CD14-positive monocyte (primary cell): ENCODE measurements at regions not wholly inside any gene's neighbourhood (a gene's known extent, or its start where the extent isn't known, plus 50 kb on each side); places are given as distances from the start of the nearest gene placed in this dataset.

Source experiments
- DNase-seq, 3 donors: peaks; one replicate each; pipeline ENCODE4 v3.0.0-alpha.2; 2011 to 2022
- H2AFZ ChIP-seq: 2 replicates; pipeline ENCODE4 v1.6.0; 2012; ENCODE audit warnings: mild to moderate bottlenecking, low read depth, low read length, inconsistent platforms; ENCODE audit not compliant: insufficient read depth, poor library complexity, severe bottlenecking
- H3K27ac ChIP-seq, 2 donors: 1 replicate in 1 of 2; 2 replicates in 1 of 2; pipeline ENCODE4 v1.5.1; 2012 to 2013; ENCODE audit warnings: low read length in 2 of 2, control low read depth in 1 of 2, inconsistent platforms in 1 of 2, low read depth in 1 of 2, mild to moderate bottlenecking in 1 of 2
- H3K27me3 ChIP-seq, 2 donors: one replicate each; pipeline versions ENCODE4 v1.6.0 to v1.6.1; 2011 to 2013; ENCODE audit warnings: low read length in 2 of 2; ENCODE audit not compliant: control insufficient read depth in 2 of 2, insufficient read depth in 2 of 2
- H3K36me3 ChIP-seq, 2 donors: replicated peaks in 1 of 2; 1 replicate in 1 of 2; 2 replicates in 1 of 2; pipeline versions ENCODE4 v1.5.1 to v1.6.1; 2012 to 2013; ENCODE audit warnings: low read length in 2 of 2, control low read depth in 1 of 2, inconsistent platforms in 1 of 2, mild to moderate bottlenecking in 1 of 2; ENCODE audit not compliant: insufficient read depth in 2 of 2, control insufficient read depth in 1 of 2
- H3K4me1 ChIP-seq, 2 donors: 1 replicate in 1 of 2; 2 replicates in 1 of 2; pipeline versions ENCODE4 v1.5.1 to v1.6.1; 2012 to 2013; ENCODE audit warnings: low read length in 2 of 2, control low read depth in 1 of 2, inconsistent platforms in 1 of 2, mild to moderate bottlenecking in 1 of 2, moderate library complexity in 1 of 2; ENCODE audit not compliant: insufficient read depth in 2 of 2, control insufficient read depth in 1 of 2
- H3K4me2 ChIP-seq: replicated peaks from 2 replicates; pipeline ENCODE3; 2012; ENCODE audit warnings: low read length, moderate library complexity, mild to moderate bottlenecking; ENCODE audit not compliant: poor library complexity, severe bottlenecking; ENCODE audit errors: extremely low read depth
- H3K4me3 ChIP-seq, 3 experiments: fragments of 200-600 bp in 1 of 3; sonication (generic) in 1 of 3; replicated peaks in 1 of 3; 1 replicate in 2 of 3; 2 replicates in 1 of 3; pipeline ENCODE4 v1.5.1; 2011 to 2013; ENCODE audit warnings: low read length in 3 of 3, mild to moderate bottlenecking in 3 of 3, control low read depth in 2 of 3, low read depth in 2 of 3, inconsistent platforms in 1 of 3, moderate library complexity in 1 of 3
- H3K79me2 ChIP-seq: 2 replicates; pipeline ENCODE4 v1.6.0; 2012; ENCODE audit warnings: mild to moderate bottlenecking, control low read depth, inconsistent platforms, low read length, moderate library complexity; ENCODE audit not compliant: insufficient read depth
- H3K9ac ChIP-seq: 2 replicates; pipeline ENCODE4 v1.6.0; 2017; ENCODE audit warnings: low read length, mild to moderate bottlenecking; ENCODE audit not compliant: insufficient read depth, poor library complexity, severe bottlenecking
- H3K9me3 ChIP-seq, 2 donors: replicated peaks in 1 of 2; 1 replicate in 1 of 2; 2 replicates in 1 of 2; pipeline versions ENCODE4 v1.5.1 to v1.6.1; 2012 to 2013; ENCODE audit warnings: low read length in 2 of 2, control low read depth in 1 of 2; ENCODE audit not compliant: control insufficient read depth in 1 of 2, insufficient read depth in 1 of 2
- H4K20me1 ChIP-seq: 2 replicates; pipeline ENCODE4 v1.6.0; 2012; ENCODE audit warnings: mild to moderate bottlenecking, low read length, control low read depth, moderate library complexity; ENCODE audit not compliant: insufficient read depth
- H3K27ac Mint-ChIP-seq, 7 donors: one replicate each; pipeline ENCODE4 v1.8.0; 2020; ENCODE audit warnings: mild to moderate bottlenecking in 7 of 7, mixed read lengths in 7 of 7, moderate library complexity in 6 of 7, inconsistent platforms in 2 of 7
- H3K27me3 Mint-ChIP-seq, 3 donors: one replicate each; pipeline ENCODE4 v1.8.0; 2021 to 2022; ENCODE audit warnings: low read depth in 3 of 3, mild to moderate bottlenecking in 3 of 3, mixed read lengths in 3 of 3, moderate library complexity in 3 of 3, inconsistent platforms in 1 of 3
- H3K36me3 Mint-ChIP-seq, 2 donors: one replicate each; pipeline ENCODE4 v1.8.0; 2020; ENCODE audit warnings: mixed read lengths in 2 of 2, inconsistent platforms in 1 of 2, mild to moderate bottlenecking in 1 of 2
- H3K4me1 Mint-ChIP-seq: one replicate; pipeline ENCODE4 v1.8.0; 2020; ENCODE audit warnings: mild to moderate bottlenecking, mixed read lengths
- H3K4me3 Mint-ChIP-seq, 2 donors: one replicate each; pipeline ENCODE4 v1.8.0; 2020; ENCODE audit warnings: mild to moderate bottlenecking in 2 of 2, mixed read lengths in 2 of 2, moderate library complexity in 1 of 2
- H3K9me3 Mint-ChIP-seq, 7 donors: one replicate each; pipeline ENCODE4 v1.8.0; 2020 to 2022; ENCODE audit warnings: mixed read lengths in 7 of 7, mild to moderate bottlenecking in 6 of 7, moderate library complexity in 6 of 7, inconsistent platforms in 2 of 7
- WGBS: methylation state at CpG from one replicate; pipeline ENCODE4 v1.1.5; 2013; ENCODE audit warnings: missing lambda C conversion rate; ENCODE audit not compliant: insufficient coverage; 5-methylcytosine and 5-hydroxymethylcytosine counted together
- intact Hi-C, 2 donors: fragments of 100-400 bp; cut with micrococcal nuclease; formaldehyde crosslinking; loops; one replicate each; pipeline versions ENCODE4 v1.15.0 to v1.15.1; 2023
- TF ChIP-seq, protein P1 (sequence below): fragments of 200-600 bp; IDR thresholded peaks from one replicate; pipeline ENCODE4 v1.8.0; 2022; ENCODE audit warnings: antibody characterized with exemption, mild to moderate bottlenecking

DNA sequence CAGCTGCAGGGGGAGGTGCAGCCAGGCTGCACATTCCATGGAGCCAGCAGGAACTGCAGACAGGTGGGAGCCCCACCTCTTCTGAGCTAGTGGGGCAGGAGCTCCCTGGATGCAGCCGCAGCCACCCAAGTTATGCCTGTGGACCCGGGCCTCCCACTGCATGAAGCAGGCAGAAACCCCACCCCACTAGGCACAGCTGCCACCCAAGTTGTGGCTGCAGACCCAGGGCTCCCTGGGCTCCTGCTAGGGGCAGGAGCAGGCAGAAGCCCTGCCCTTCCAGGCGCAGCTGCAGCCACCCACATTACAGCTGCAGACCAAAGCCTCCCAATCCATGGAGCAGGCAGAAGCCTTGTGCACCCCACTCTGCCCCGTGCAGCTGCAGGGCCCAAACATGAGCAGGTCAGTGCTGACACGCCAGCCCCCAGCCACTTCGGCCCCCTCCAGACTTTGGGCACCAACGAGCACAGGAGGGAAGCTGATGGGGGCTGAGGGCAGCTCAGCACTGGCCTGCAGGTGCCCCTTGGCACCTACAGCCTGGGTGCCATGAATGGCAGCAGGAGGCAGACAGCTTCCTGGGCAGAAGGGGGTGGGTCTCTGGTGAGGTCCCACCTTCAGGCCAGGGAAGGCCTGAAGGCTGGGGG, 106.9 kb downstream of the C9orf50 start:
- Histone ChIP-seq H3K79me2 (no peaks in the 10 kb centered on the region), H2AFZ (no peak overlapping the region), H3K9me3 (peaks cover 28 to 61% of the 10 kb centered on the region in 2 donors), H3K4me3 (no peak overlapping the region), H3K4me1 (no peaks in the 10 kb centered on the region), H3K4me2 (no peak overlapping the region), H3K27ac (no peak overlapping the region), H3K9ac (no peak overlapping the region), H3K27me3 (peaks cover 0 to 2% of the 10 kb centered on the region in 2 donors), H3K36me3 (no peaks in the 10 kb centered on the region), H4K20me1 (no peaks in the 10 kb centered on the region)
- H3K27me3 Mint-ChIP-seq = peaks cover 7 to 14% (median 8%) of the 10 kb centered on the region in 3 donors
- WGBS = 96% methylated on average over 6 of the region's 7 CpGs
- no peak overlapping the region for H3K27ac Mint-ChIP-seq
- intact Hi-C loops = no loop called here
- TF ChIP-seq, protein P1, sequence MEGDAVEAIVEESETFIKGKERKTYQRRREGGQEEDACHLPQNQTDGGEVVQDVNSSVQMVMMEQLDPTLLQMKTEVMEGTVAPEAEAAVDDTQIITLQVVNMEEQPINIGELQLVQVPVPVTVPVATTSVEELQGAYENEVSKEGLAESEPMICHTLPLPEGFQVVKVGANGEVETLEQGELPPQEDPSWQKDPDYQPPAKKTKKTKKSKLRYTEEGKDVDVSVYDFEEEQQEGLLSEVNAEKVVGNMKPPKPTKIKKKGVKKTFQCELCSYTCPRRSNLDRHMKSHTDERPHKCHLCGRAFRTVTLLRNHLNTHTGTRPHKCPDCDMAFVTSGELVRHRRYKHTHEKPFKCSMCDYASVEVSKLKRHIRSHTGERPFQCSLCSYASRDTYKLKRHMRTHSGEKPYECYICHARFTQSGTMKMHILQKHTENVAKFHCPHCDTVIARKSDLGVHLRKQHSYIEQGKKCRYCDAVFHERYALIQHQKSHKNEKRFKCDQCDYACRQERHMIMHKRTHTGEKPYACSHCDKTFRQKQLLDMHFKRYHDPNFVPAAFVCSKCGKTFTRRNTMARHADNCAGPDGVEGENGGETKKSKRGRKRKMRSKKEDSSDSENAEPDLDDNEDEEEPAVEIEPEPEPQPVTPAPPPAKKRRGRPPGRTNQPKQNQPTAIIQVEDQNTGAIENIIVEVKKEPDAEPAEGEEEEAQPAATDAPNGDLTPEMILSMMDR = no peak
- H3K36me3 Mint-ChIP-seq = peaks cover 0 to 7% of the 10 kb centered on the region in 2 donors
- H3K4me1 Mint-ChIP-seq = no peaks in the 10 kb centered on the region
- no peak for DNase-seq
- H3K9me3 Mint-ChIP-seq = peaks cover 32 to 68% (median 58%) of the 10 kb centered on the region in 7 donors
- no peak overlapping the region for H3K4me3 Mint-ChIP-seq

DNA sequence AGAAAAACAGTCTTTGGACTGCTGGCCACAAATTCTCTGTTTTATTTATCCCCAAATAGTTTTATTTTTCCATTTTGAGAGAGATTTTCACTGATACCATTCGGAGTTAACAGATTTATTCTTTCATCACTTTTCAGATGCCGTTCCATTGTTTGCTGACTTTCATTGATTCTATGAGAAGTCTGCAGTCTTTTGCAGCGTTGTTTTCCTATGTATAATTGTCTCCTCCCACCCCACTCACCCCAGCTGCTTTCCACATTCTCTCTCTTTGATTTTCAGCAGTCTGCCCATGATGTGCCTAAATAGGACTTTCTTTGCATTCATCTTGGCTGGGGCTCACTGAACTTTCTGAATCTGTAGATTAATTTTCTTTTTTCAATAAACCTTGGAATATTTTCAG, 107.6 kb downstream of the C9orf50 start:
- Mint-ChIP-seq H3K27ac (no peak overlapping the region), H3K9me3 (peaks cover 28 to 62% (median 53%) of the 10 kb centered on the region in 7 donors), H3K4me3 (no peak overlapping the region), H3K4me1 (peaks cover 5% of the 10 kb centered on the region), H3K27me3 (peaks cover 8 to 13% (median 9%) of the 10 kb centered on the region in 3 donors), H3K36me3 (peaks cover 0 to 7% of the 10 kb centered on the region in 2 donors)
- H3K4me1 ChIP-seq = peaks cover 0 to 5% of the 10 kb centered on the region in 2 donors
- no peak overlapping the region for H3K9ac ChIP-seq
- no peaks in the 10 kb centered on the region for H4K20me1 ChIP-seq
- H3K9me3 ChIP-seq = peaks cover 26 to 56% of the 10 kb centered on the region in 2 donors
- TF ChIP-seq, protein P1 = no peak
- DNase-seq = no peak
- H3K79me2 ChIP-seq = no peaks in the 10 kb centered on the region
- no peak overlapping the region for H3K27ac ChIP-seq
- no peaks in the 10 kb centered on the region for H3K36me3 ChIP-seq
- WGBS = 90% methylated on average over 2 of the region's 3 CpGs
- no peak overlapping the region for H3K4me3 ChIP-seq
- H2AFZ ChIP-seq = no peak overlapping the region
- no peak overlapping the region for H3K4me2 ChIP-seq
- H3K27me3 ChIP-seq = peaks cover 0 to 2% of the 10 kb centered on the region in 2 donors
- intact Hi-C loops = no loop called here
